PC-3 (cell line): ENCODE measurements at regions not wholly inside any gene's neighbourhood (a gene's known extent, or its start where the extent isn't known, plus 50 kb on each side); places are given as distances from the start of the nearest gene placed in this dataset.

Source experiments
- ATAC-seq: fragments of 200-7000 bp; cut with Tn5 transposase; 2 replicates; pipeline ENCODE4 v1.9.1; 2020; ENCODE audit warnings: mild to moderate bottlenecking, moderate library complexity
- BruUV-seq: library from RNA; stranded (reverse); fragments of 400-500 nt; replicated peaks from 2 replicates; lab custom pipeline; 2021; lab: Mats Ljungman, UMichigan
- CTCF ChIA-PET: fragments of 300-600 bp; sonication (Branson Sonifier 250); formaldehyde crosslinking; loops from one replicate; lab custom pipeline; 2022; ENCODE audit warnings: antibody characterized with exemption; lab: Charles Lee
- POLR2A ChIA-PET: fragments of 300-600 bp; sonication (Branson Sonifier 250); formaldehyde crosslinking; loops from one replicate; lab custom pipeline; 2022; ENCODE audit warnings: antibody characterized with exemption; ENCODE audit not compliant: unreplicated experiment; lab: Charles Lee
- DNase-seq: peaks from one replicate; pipeline ENCODE4 v3.0.0-alpha.2; 2015
- H2AFZ ChIP-seq: fragments of 300-600 bp; sonication (generic); 2 replicates; pipeline ENCODE4 v1.6.0; 2016; ENCODE audit warnings: antibody characterized with exemption, low read length
- H3F3A ChIP-seq: fragments of 300-600 bp; sonication (generic); one replicate; pipeline ENCODE4 v1.6.0; 2017; ENCODE audit warnings: antibody characterized with exemption, low read length, control low read depth, mild to moderate bottlenecking; ENCODE audit not compliant: unreplicated experiment
- H3K27ac ChIP-seq: fragments of 300-600 bp; sonication (generic); 2 replicates; pipeline ENCODE4 v1.5.1; 2016; ENCODE audit warnings: mild to moderate bottlenecking, low read length
- H3K27me3 ChIP-seq: fragments of 300-600 bp; sonication (generic); 2 replicates; pipeline ENCODE4 v1.6.1; 2016; ENCODE audit warnings: low read length, mixed read lengths
- H3K36me3 ChIP-seq: fragments of 300-600 bp; sonication (generic); 2 replicates; pipeline ENCODE4 v1.6.1; 2016; ENCODE audit warnings: low read depth, mixed run types, low read length, mixed read lengths
- H3K4me1 ChIP-seq: fragments of 300-600 bp; sonication (generic); 2 replicates; pipeline ENCODE4 v1.5.1; 2016; ENCODE audit warnings: low read length; ENCODE audit not compliant: insufficient read depth
- H3K4me2 ChIP-seq: fragments of 300-600 bp; sonication (generic); 2 replicates; pipeline ENCODE4 v1.6.0; 2016; ENCODE audit warnings: low read length
- H3K4me3 ChIP-seq: fragments of 300-600 bp; sonication (generic); 2 replicates; pipeline ENCODE4 v1.5.1; 2016; ENCODE audit warnings: mild to moderate bottlenecking, low read length, mixed read lengths
- H3K79me2 ChIP-seq: fragments of 300-600 bp; sonication (generic); 2 replicates; pipeline ENCODE4 v1.6.1; 2017; ENCODE audit warnings: low read length, mixed read lengths
- H3K9ac ChIP-seq: fragments of 300-600 bp; sonication (generic); 2 replicates; pipeline ENCODE4 v1.6.0; 2016; ENCODE audit warnings: mild to moderate bottlenecking, low read length
- H3K9me2 ChIP-seq: fragments of 300-600 bp; sonication (generic); replicated peaks from 2 replicates; pipeline ENCODE4 v1.6.1; 2016; ENCODE audit warnings: mixed run types, low read length, mixed read lengths
- H3K9me3 ChIP-seq: fragments of 300-600 bp; sonication (generic); 2 replicates; pipeline ENCODE4 v1.6.1; 2016; ENCODE audit warnings: low read length, mixed read lengths
- H4K20me1 ChIP-seq: fragments of 300-600 bp; sonication (generic); 2 replicates; pipeline ENCODE4 v1.6.1; 2016; ENCODE audit warnings: low read length, mixed read lengths
- CTCF ChIP-seq: fragments of 300-600 bp; sonication (generic); conservative IDR thresholded peaks from 2 replicates; pipeline ENCODE4 v1.5.1; 2017; ENCODE audit warnings: antibody characterized with exemption, low read depth, mild to moderate bottlenecking, low read length
- EZH2 ChIP-seq: fragments of 300-600 bp; sonication (generic); IDR thresholded peaks from one replicate; pipeline ENCODE4 v1.6.1; 2017; ENCODE audit warnings: antibody characterized with exemption, mild to moderate bottlenecking, low read length; ENCODE audit not compliant: unreplicated experiment
- EZH2phosphoT487 ChIP-seq: fragments of 300-600 bp; sonication (generic); IDR thresholded peaks from 2 replicates; pipeline ENCODE4 v1.6.1; 2018; ENCODE audit warnings: mild to moderate bottlenecking, antibody characterized with exemption, low read length, borderline replicate concordance
- intact Hi-C: fragments of 100-400 bp; cut with micrococcal nuclease; formaldehyde crosslinking; loops from 2 replicates; pipeline ENCODE4 v1.9.0; 2023

DNA sequence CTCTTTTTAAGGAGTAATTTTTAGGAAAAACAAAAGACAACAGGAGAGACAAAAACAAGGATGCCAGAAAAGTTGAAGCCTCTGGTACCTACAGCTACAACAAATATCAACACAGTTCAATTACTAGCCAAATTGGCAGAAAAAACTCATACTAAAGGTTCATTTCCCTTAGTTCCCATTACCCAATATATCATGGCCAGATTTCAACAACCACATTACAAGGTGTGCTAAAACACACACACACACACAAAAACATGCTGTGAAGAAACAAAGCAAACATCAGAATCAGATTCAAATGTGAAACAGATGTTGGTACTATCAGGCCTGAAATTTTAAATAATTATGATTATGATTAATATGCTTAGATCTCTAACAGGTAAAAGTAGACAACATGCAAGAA, 272.7 kb upstream of the CLEC14A start:
- Histone ChIP-seq H3K79me2 (no peaks in the 10 kb centered on the region), H3K4me2 (no peak overlapping the region), H3K9me3 (no peaks in the 10 kb centered on the region), H3F3A (no peaks in the 10 kb centered on the region), H3K27me3 (no peaks in the 10 kb centered on the region), H3K36me3 (no peaks in the 10 kb centered on the region), H3K9me2 (no peaks in the 10 kb centered on the region), H3K27ac (no peak overlapping the region), H3K4me3 (no peak overlapping the region), H2AFZ (no peak overlapping the region), H3K9ac (no peak overlapping the region), H4K20me1 (no peaks in the 10 kb centered on the region), H3K4me1 (no peaks in the 10 kb centered on the region)
- no TSS peak for BruUV-seq
- TF ChIP-seq EZH2 (no peak), CTCF (no peak), EZH2phosphoT487 (no peak)
- DNase-seq = no peak
- CTCF ChIA-PET = no interaction called here
- ATAC-seq = no peak
- intact Hi-C loops = no loop called here
- POLR2A ChIA-PET = no interaction called here

DNA sequence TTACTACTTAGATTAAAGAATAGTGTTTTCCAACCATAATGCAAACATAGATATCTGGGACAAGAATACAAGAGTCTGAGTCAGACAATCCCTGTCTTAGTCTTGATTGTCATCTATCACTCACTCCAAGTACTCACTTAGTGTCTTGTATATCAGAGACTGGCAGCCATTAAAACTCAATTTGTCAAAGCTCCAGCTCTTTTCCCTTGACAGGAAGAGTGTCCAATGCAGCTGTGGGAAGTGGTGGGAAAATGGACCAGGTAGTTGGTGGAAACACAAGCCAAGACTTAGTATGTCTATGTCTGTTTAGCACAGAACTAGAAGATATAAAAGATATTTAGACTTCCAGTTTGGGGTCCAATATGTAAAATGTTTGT, 271.6 kb upstream of the CLEC14A start:
- TF ChIP-seq EZH2 (no peak), CTCF (no peak), EZH2phosphoT487 (no peak)
- no peaks in the 10 kb centered on the region for H3K27me3 ChIP-seq
- CTCF ChIA-PET = no interaction called here
- DNase-seq (no peak), ATAC-seq (no peak)
- no peaks in the 10 kb centered on the region for H3K4me1 ChIP-seq
- H3K9ac ChIP-seq = no peak overlapping the region
- no peak overlapping the region for H3K27ac ChIP-seq
- intact Hi-C loops = no loop called here
- no peaks in the 10 kb centered on the region for H3K9me2 ChIP-seq
- H3K4me3 ChIP-seq = no peak overlapping the region
- no peak overlapping the region for H3K4me2 ChIP-seq
- no peaks in the 10 kb centered on the region for H3K9me3 ChIP-seq
- no peak overlapping the region for H2AFZ ChIP-seq
- POLR2A ChIA-PET = no interaction called here
- H4K20me1 ChIP-seq = no peaks in the 10 kb centered on the region
- no TSS peak for BruUV-seq
- no peaks in the 10 kb centered on the region for H3K79me2 ChIP-seq
- no peaks in the 10 kb centered on the region for H3F3A ChIP-seq
- no peaks in the 10 kb centered on the region for H3K36me3 ChIP-seq

- Histone ChIP-seq H3K27me3 (no peaks in the 10 kb centered on the region), H3K79me2 (no peaks in the 10 kb centered on the region), H3K27ac (no peak overlapping the region), H3F3A (no peaks in the 10 kb centered on the region), H3K9me2 (no peaks in the 10 kb centered on the region), H3K9me3 (no peaks in the 10 kb centered on the region), H3K36me3 (no peaks in the 10 kb centered on the region), H3K4me2 (no peak overlapping the region), H3K4me3 (no peak overlapping the region), H2AFZ (no peak overlapping the region), H4K20me1 (no peaks in the 10 kb centered on the region), H3K9ac (no peak overlapping the region), H3K4me1 (no peaks in the 10 kb centered on the region)
- no TSS peak for BruUV-seq
- intact Hi-C loops = no loop called here
- ChIA-PET CTCF (no interaction called here), POLR2A (no interaction called here)
- no peak for TF ChIP-seq EZH2
- ATAC-seq (no peak), DNase-seq (no peak)
Measured at GRCh38 chr14:38526826-38527501, 271.1 kb upstream of the CLEC14A start.
